ENCODE measurements at regions not wholly inside any gene's neighbourhood (a gene's known extent, or its start where the extent isn't known, plus 50 kb on each side); places are given as distances from the start of the nearest gene placed in this dataset.
"Not testable (repeated sequence)": the region's sequence is repeated elsewhere in the genome, so short reads cannot be mapped to it uniquely, and the experiment has no call there.

DNA sequence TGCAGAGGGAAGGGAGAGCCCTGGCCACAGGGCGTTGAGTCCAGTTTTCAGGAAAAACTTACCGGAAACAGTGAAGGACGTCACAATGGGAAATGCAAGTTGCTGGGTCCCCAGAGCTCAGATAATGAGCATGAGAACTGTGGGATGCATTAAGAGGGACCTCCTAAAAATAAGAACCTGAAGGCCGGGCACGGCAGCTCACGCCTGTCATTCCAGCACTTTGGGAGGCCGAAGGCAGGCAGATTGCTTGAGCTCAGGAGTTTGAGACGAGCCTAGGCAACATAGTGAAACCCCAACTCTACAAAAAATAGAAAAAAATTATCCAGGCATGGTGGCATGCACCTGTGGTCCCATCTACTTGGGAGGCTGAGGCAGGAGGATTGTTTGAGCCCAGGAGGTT is 170.6 kb downstream of the URI1 start:
- ATAC-seq, result no peak
- Histone ChIP-seq H3K4me3 (no peak overlapping the region), H3K27ac (no peak overlapping the region), H3K27me3 (peaks cover 0 to 16% (median 0%) of the 10 kb centered on the region in 9 donors), H3K36me3 (no peaks in the 10 kb centered on the region), H3K4me1 (no peaks in the 10 kb centered on the region), H3K9me3 (no peaks in the 10 kb centered on the region)
- intact Hi-C loops (cut with DNase I), result no loop called here
- 72 to 89% (median 80%) methylated on average over 8 of the region's 8 CpGs for WGBS, 4 donors
- TF ChIP-seq, protein P1, sequence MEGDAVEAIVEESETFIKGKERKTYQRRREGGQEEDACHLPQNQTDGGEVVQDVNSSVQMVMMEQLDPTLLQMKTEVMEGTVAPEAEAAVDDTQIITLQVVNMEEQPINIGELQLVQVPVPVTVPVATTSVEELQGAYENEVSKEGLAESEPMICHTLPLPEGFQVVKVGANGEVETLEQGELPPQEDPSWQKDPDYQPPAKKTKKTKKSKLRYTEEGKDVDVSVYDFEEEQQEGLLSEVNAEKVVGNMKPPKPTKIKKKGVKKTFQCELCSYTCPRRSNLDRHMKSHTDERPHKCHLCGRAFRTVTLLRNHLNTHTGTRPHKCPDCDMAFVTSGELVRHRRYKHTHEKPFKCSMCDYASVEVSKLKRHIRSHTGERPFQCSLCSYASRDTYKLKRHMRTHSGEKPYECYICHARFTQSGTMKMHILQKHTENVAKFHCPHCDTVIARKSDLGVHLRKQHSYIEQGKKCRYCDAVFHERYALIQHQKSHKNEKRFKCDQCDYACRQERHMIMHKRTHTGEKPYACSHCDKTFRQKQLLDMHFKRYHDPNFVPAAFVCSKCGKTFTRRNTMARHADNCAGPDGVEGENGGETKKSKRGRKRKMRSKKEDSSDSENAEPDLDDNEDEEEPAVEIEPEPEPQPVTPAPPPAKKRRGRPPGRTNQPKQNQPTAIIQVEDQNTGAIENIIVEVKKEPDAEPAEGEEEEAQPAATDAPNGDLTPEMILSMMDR (IDR thresholded peaks at IDR 0.05), result no peak
- TF ChIP-seq POLR2A (IDR thresholded peaks at IDR 0.05), result no peak
- peak in 1 of 5 donors; percentile 5 for DNase-seq

GRCh38 chr19:30113186-30113585 is 171.1 kb downstream of the URI1 start:
- Histone ChIP-seq H3K36me3 (no peaks in the 10 kb centered on the region), H3K4me3 (no peak overlapping the region), H3K27ac (no peak overlapping the region), H3K9me3 (no peaks in the 10 kb centered on the region), H3K27me3 (peaks cover 0 to 16% (median 0%) of the 10 kb centered on the region in 9 donors), H3K4me1 (no peaks in the 10 kb centered on the region)
- 39 to 52% (median 47%) methylated on average over 5 of the region's 5 CpGs for WGBS, 4 donors
- intact Hi-C loops (cut with DNase I), result no loop called here
- DNase-seq, result peak in 1 of 5 donors; percentile 4
- no peak for ATAC-seq
- TF ChIP-seq, protein P1 (IDR thresholded peaks at IDR 0.05), result no peak
- TF ChIP-seq POLR2A (IDR thresholded peaks at IDR 0.05), result no peak

- peaks cover 0 to 23% (median 0%) of the 10 kb centered on the region in 9 donors for H3K27me3 ChIP-seq
- 76 to 85% (median 78%) methylated on average over 5 of the region's 5 CpGs for WGBS, 4 donors
- not testable (repeated sequence) for DNase-seq
Measured at GRCh38 chr19:30114095-30114494, 172.1 kb downstream of the URI1 start.

GRCh38 chr19:30115947-30116346 is 173.9 kb downstream of the URI1 start:
- no peak overlapping the region for H3K27ac ChIP-seq
- H3K9me3 ChIP-seq, result no peaks in the 10 kb centered on the region
- WGBS, 4 donors, result 64 to 95% (median 84%) methylated on average over 2 of the region's 2 CpGs
- no peaks in the 10 kb centered on the region for H3K4me1 ChIP-seq
- no peak for ATAC-seq
- H3K4me3 ChIP-seq, result no peak overlapping the region
- DNase-seq, result no peak
- H3K27me3 ChIP-seq, result peaks cover 0 to 28% (median 0%) of the 10 kb centered on the region in 9 donors
- no peak for TF ChIP-seq POLR2A (IDR thresholded peaks at IDR 0.05)
- H3K36me3 ChIP-seq, result no peaks in the 10 kb centered on the region
- intact Hi-C loops (cut with DNase I), result no loop called here

More at GRCh38 chr19:30114095-30114494, 172.1 kb downstream of the URI1 start:
- intact Hi-C loops (cut with DNase I); ATAC-seq; H3K4me3 ChIP-seq; H3K27ac ChIP-seq; H3K9me3 ChIP-seq; H3K4me1 ChIP-seq; H3K36me3 ChIP-seq: not testable (repeated sequence)

DNA sequence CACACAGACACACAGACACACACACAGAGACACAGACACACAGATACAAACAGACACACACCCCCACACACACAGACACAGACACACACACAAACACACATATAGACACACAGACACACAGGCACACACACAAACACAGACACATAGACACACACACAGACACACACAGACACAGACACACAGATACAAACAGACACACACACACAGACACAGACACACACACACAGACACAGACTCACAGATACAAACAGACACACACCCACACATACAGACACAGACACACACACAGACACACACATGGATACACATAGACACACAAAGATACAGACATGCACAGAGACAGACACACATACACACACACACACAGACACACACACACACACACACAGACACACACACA is 174.5 kb downstream of the URI1 start:
- no peak overlapping the region for H3K27ac ChIP-seq
- no peak for DNase-seq
- no peak for ATAC-seq
- no peak overlapping the region for H3K4me3 ChIP-seq
- no peaks in the 10 kb centered on the region for H3K9me3 ChIP-seq
- H3K36me3 ChIP-seq, result no peaks in the 10 kb centered on the region
- H3K27me3 ChIP-seq, result peaks cover 0 to 32% (median 0%) of the 10 kb centered on the region in 9 donors
- intact Hi-C loops (cut with DNase I), result no loop called here
- TF ChIP-seq POLR2A (IDR thresholded peaks at IDR 0.05), result no peak
- H3K4me1 ChIP-seq, result no peaks in the 10 kb centered on the region

GRCh38 chr19:30116984-30117555 is 175.0 kb downstream of the URI1 start:
- no peak overlapping the region for H3K27ac ChIP-seq
- no peaks in the 10 kb centered on the region for H3K4me1 ChIP-seq
- H3K4me3 ChIP-seq, result no peak overlapping the region
- no peaks in the 10 kb centered on the region for H3K9me3 ChIP-seq
- peaks cover 0 to 34% (median 0%) of the 10 kb centered on the region in 9 donors for H3K27me3 ChIP-seq
- no peaks in the 10 kb centered on the region for H3K36me3 ChIP-seq
- TF ChIP-seq POLR2A (IDR thresholded peaks at IDR 0.05), result no peak
- TF ChIP-seq, protein P1 (IDR thresholded peaks at IDR 0.05), result no peak
- intact Hi-C loops (cut with DNase I), result no loop called here
- DNase-seq (no peak), ATAC-seq (no peak)
- 62 to 81% (median 74%) methylated on average over 14 to 16 of the region's 16 CpGs for WGBS, 4 donors

Measured in heart left ventricle (tissue), 16 donors.